CD14-positive monocyte (primary cell): ENCODE measurements at regions not wholly inside any gene's neighbourhood (a gene's known extent, or its start where the extent isn't known, plus 50 kb on each side); places are given as distances from the start of the nearest gene placed in this dataset.

Experiments
- DNase-seq, 3 donors: peaks; one replicate each; pipeline ENCODE4 v3.0.0-alpha.2; 2011 to 2022
- H2AFZ ChIP-seq: 2 replicates; pipeline ENCODE4 v1.6.0; 2012; ENCODE audit warnings: mild to moderate bottlenecking, low read depth, low read length, inconsistent platforms; ENCODE audit not compliant: insufficient read depth, poor library complexity, severe bottlenecking
- H3K27ac ChIP-seq, 2 donors: 1 replicate in 1 of 2; 2 replicates in 1 of 2; pipeline ENCODE4 v1.5.1; 2012 to 2013; ENCODE audit warnings: low read length in 2 of 2, control low read depth in 1 of 2, inconsistent platforms in 1 of 2, low read depth in 1 of 2, mild to moderate bottlenecking in 1 of 2
- H3K27me3 ChIP-seq, 2 donors: one replicate each; pipeline versions ENCODE4 v1.6.0 to v1.6.1; 2011 to 2013; ENCODE audit warnings: low read length in 2 of 2; ENCODE audit not compliant: control insufficient read depth in 2 of 2, insufficient read depth in 2 of 2
- H3K36me3 ChIP-seq, 2 donors: replicated peaks in 1 of 2; 1 replicate in 1 of 2; 2 replicates in 1 of 2; pipeline versions ENCODE4 v1.5.1 to v1.6.1; 2012 to 2013; ENCODE audit warnings: low read length in 2 of 2, control low read depth in 1 of 2, inconsistent platforms in 1 of 2, mild to moderate bottlenecking in 1 of 2; ENCODE audit not compliant: insufficient read depth in 2 of 2, control insufficient read depth in 1 of 2
- H3K4me1 ChIP-seq, 2 donors: 1 replicate in 1 of 2; 2 replicates in 1 of 2; pipeline versions ENCODE4 v1.5.1 to v1.6.1; 2012 to 2013; ENCODE audit warnings: low read length in 2 of 2, control low read depth in 1 of 2, inconsistent platforms in 1 of 2, mild to moderate bottlenecking in 1 of 2, moderate library complexity in 1 of 2; ENCODE audit not compliant: insufficient read depth in 2 of 2, control insufficient read depth in 1 of 2
- H3K4me2 ChIP-seq: replicated peaks from 2 replicates; pipeline ENCODE3; 2012; ENCODE audit warnings: low read length, moderate library complexity, mild to moderate bottlenecking; ENCODE audit not compliant: poor library complexity, severe bottlenecking; ENCODE audit errors: extremely low read depth
- H3K4me3 ChIP-seq, 3 experiments: fragments of 200-600 bp in 1 of 3; sonication (generic) in 1 of 3; replicated peaks in 1 of 3; 1 replicate in 2 of 3; 2 replicates in 1 of 3; pipeline ENCODE4 v1.5.1; 2011 to 2013; ENCODE audit warnings: low read length in 3 of 3, mild to moderate bottlenecking in 3 of 3, control low read depth in 2 of 3, low read depth in 2 of 3, inconsistent platforms in 1 of 3, moderate library complexity in 1 of 3
- H3K79me2 ChIP-seq: 2 replicates; pipeline ENCODE4 v1.6.0; 2012; ENCODE audit warnings: mild to moderate bottlenecking, control low read depth, inconsistent platforms, low read length, moderate library complexity; ENCODE audit not compliant: insufficient read depth
- H3K9ac ChIP-seq: 2 replicates; pipeline ENCODE4 v1.6.0; 2017; ENCODE audit warnings: low read length, mild to moderate bottlenecking; ENCODE audit not compliant: insufficient read depth, poor library complexity, severe bottlenecking
- H3K9me3 ChIP-seq, 2 donors: replicated peaks in 1 of 2; 1 replicate in 1 of 2; 2 replicates in 1 of 2; pipeline versions ENCODE4 v1.5.1 to v1.6.1; 2012 to 2013; ENCODE audit warnings: low read length in 2 of 2, control low read depth in 1 of 2; ENCODE audit not compliant: control insufficient read depth in 1 of 2, insufficient read depth in 1 of 2
- H4K20me1 ChIP-seq: 2 replicates; pipeline ENCODE4 v1.6.0; 2012; ENCODE audit warnings: mild to moderate bottlenecking, low read length, control low read depth, moderate library complexity; ENCODE audit not compliant: insufficient read depth
- H3K27ac Mint-ChIP-seq, 7 donors: one replicate each; pipeline ENCODE4 v1.8.0; 2020; ENCODE audit warnings: mild to moderate bottlenecking in 7 of 7, mixed read lengths in 7 of 7, moderate library complexity in 6 of 7, inconsistent platforms in 2 of 7
- H3K27me3 Mint-ChIP-seq, 3 donors: one replicate each; pipeline ENCODE4 v1.8.0; 2021 to 2022; ENCODE audit warnings: low read depth in 3 of 3, mild to moderate bottlenecking in 3 of 3, mixed read lengths in 3 of 3, moderate library complexity in 3 of 3, inconsistent platforms in 1 of 3
- H3K36me3 Mint-ChIP-seq, 2 donors: one replicate each; pipeline ENCODE4 v1.8.0; 2020; ENCODE audit warnings: mixed read lengths in 2 of 2, inconsistent platforms in 1 of 2, mild to moderate bottlenecking in 1 of 2
- H3K4me1 Mint-ChIP-seq: one replicate; pipeline ENCODE4 v1.8.0; 2020; ENCODE audit warnings: mild to moderate bottlenecking, mixed read lengths
- H3K4me3 Mint-ChIP-seq, 2 donors: one replicate each; pipeline ENCODE4 v1.8.0; 2020; ENCODE audit warnings: mild to moderate bottlenecking in 2 of 2, mixed read lengths in 2 of 2, moderate library complexity in 1 of 2
- H3K9me3 Mint-ChIP-seq, 7 donors: one replicate each; pipeline ENCODE4 v1.8.0; 2020 to 2022; ENCODE audit warnings: mixed read lengths in 7 of 7, mild to moderate bottlenecking in 6 of 7, moderate library complexity in 6 of 7, inconsistent platforms in 2 of 7
- WGBS: methylation state at CpG from one replicate; pipeline ENCODE4 v1.1.5; 2013; ENCODE audit warnings: missing lambda C conversion rate; ENCODE audit not compliant: insufficient coverage; 5-methylcytosine and 5-hydroxymethylcytosine counted together
- intact Hi-C, 2 donors: fragments of 100-400 bp; cut with micrococcal nuclease; formaldehyde crosslinking; loops; one replicate each; pipeline versions ENCODE4 v1.15.0 to v1.15.1; 2023
- TF ChIP-seq, protein P1 (sequence below): fragments of 200-600 bp; IDR thresholded peaks from one replicate; pipeline ENCODE4 v1.8.0; 2022; ENCODE audit warnings: antibody characterized with exemption, mild to moderate bottlenecking

DNA sequence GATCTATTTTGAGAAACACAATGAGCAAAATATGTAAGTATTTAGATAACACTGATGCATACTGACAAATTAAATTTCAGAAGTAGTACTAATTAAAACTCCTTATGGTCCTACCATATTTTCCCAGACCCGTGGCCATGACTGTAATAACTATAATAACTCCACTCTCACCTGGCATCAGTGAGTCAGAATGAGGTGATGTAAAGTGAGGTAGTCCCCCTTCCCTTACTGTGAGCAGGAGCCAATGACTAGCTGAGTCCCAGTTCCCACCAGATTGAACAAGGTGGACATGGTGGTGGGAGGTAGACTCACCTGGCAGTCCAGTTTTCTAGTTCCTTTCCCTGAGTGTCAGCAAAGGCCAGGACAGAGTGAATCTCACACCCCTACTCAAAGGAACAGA is 630.5 kb upstream of the IGFBP3 start:
- peaks cover 0 to 4% of the 10 kb centered on the region in 2 donors for H3K9me3 ChIP-seq
- H3K27me3 ChIP-seq = no peaks in the 10 kb centered on the region
- no peaks in the 10 kb centered on the region for H4K20me1 ChIP-seq
- H3K36me3 Mint-ChIP-seq = no peaks in the 10 kb centered on the region
- H3K79me2 ChIP-seq = no peaks in the 10 kb centered on the region
- H3K9me3 Mint-ChIP-seq = peaks cover 0 to 11% (median 2%) of the 10 kb centered on the region in 7 donors
- TF ChIP-seq, protein P1, sequence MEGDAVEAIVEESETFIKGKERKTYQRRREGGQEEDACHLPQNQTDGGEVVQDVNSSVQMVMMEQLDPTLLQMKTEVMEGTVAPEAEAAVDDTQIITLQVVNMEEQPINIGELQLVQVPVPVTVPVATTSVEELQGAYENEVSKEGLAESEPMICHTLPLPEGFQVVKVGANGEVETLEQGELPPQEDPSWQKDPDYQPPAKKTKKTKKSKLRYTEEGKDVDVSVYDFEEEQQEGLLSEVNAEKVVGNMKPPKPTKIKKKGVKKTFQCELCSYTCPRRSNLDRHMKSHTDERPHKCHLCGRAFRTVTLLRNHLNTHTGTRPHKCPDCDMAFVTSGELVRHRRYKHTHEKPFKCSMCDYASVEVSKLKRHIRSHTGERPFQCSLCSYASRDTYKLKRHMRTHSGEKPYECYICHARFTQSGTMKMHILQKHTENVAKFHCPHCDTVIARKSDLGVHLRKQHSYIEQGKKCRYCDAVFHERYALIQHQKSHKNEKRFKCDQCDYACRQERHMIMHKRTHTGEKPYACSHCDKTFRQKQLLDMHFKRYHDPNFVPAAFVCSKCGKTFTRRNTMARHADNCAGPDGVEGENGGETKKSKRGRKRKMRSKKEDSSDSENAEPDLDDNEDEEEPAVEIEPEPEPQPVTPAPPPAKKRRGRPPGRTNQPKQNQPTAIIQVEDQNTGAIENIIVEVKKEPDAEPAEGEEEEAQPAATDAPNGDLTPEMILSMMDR = no peak
- no peak overlapping the region for H3K9ac ChIP-seq
- no peak overlapping the region for H2AFZ ChIP-seq
- H3K27ac Mint-ChIP-seq = no peak overlapping the region
- no peaks in the 10 kb centered on the region for H3K4me1 Mint-ChIP-seq
- intact Hi-C loops = no loop called here
- H3K4me3 ChIP-seq = no peak overlapping the region
- H3K4me3 Mint-ChIP-seq = no peak overlapping the region
- no peak for DNase-seq
- H3K27me3 Mint-ChIP-seq = peaks cover 0 to 1% (median 1%) of the 10 kb centered on the region in 3 donors
- no CpG with 5 or more reads among the region's 1 CpG for WGBS
- no peaks in the 10 kb centered on the region for H3K4me1 ChIP-seq
- no peak overlapping the region for H3K27ac ChIP-seq
- H3K36me3 ChIP-seq = no peaks in the 10 kb centered on the region
- no peak overlapping the region for H3K4me2 ChIP-seq

GRCh38 chr7:46550864-46551263 is 629.8 kb upstream of the IGFBP3 start:
- WGBS = no CpG with 5 or more reads among the region's 5 CpGs

More at GRCh38 chr7:46550864-46551263, 629.8 kb upstream of the IGFBP3 start:
- H3K27me3 Mint-ChIP-seq = peaks cover 0 to 1% (median 1%) of the 10 kb centered on the region in 3 donors
- H3K4me3 Mint-ChIP-seq = no peak overlapping the region
- Histone ChIP-seq H3K4me1 (no peaks in the 10 kb centered on the region), H2AFZ (no peak overlapping the region), H3K9ac (no peak overlapping the region), H3K4me3 (no peak overlapping the region), H3K36me3 (no peaks in the 10 kb centered on the region), H3K79me2 (no peaks in the 10 kb centered on the region), H3K27me3 (no peaks in the 10 kb centered on the region), H3K27ac (no peak overlapping the region), H3K9me3 (peaks cover 0 to 4% of the 10 kb centered on the region in 2 donors), H3K4me2 (no peak overlapping the region), H4K20me1 (no peaks in the 10 kb centered on the region)
- intact Hi-C loops = no loop called here
- no peak for DNase-seq
- no peaks in the 10 kb centered on the region for H3K36me3 Mint-ChIP-seq
- H3K4me1 Mint-ChIP-seq = no peaks in the 10 kb centered on the region
- H3K27ac Mint-ChIP-seq = no peak overlapping the region
- H3K9me3 Mint-ChIP-seq = peaks cover 0 to 11% (median 2%) of the 10 kb centered on the region in 7 donors
- TF ChIP-seq, protein P1 = no peak
